HL-60 (cell line): ENCODE measurements at regions not wholly inside any gene's neighbourhood (a gene's known extent, or its start where the extent isn't known, plus 50 kb on each side); places are given as distances from the start of the nearest gene placed in this dataset.

Experiments
- DNase-seq, 2 experiments: peaks; one replicate each; pipeline ENCODE4 v3.0.0-alpha.2; 2010 to 2020; ENCODE audit warnings: low read depth in 1 of 2, low spot score in 1 of 2
- H3K27ac ChIP-seq: fragments of 250-450 bp; sonication (Bioruptor Pico); replicated peaks from 2 replicates; pipeline ENCODE4 v1.5.1; 2020; ENCODE audit warnings: mild to moderate bottlenecking, moderate library complexity
- H3K27me3 ChIP-seq: fragments of 250-450 bp; sonication (Bioruptor Pico); 2 replicates; pipeline ENCODE4 v1.5.1; 2021; ENCODE audit warnings: mild to moderate bottlenecking, moderate library complexity; ENCODE audit not compliant: insufficient read depth, poor library complexity, severe bottlenecking
- H3K4me3 ChIP-seq: replicated peaks from 2 replicates; pipeline ENCODE4 v1.5.1; 2011; ENCODE audit warnings: mild to moderate bottlenecking, control low read depth, low read length; ENCODE audit not compliant: insufficient read depth
- GABPA ChIP-seq: IDR thresholded peaks from 2 replicates; pipeline ENCODE4 v1.6.1; 2012; ENCODE audit warnings: low read depth
- POLR2AphosphoS5 ChIP-seq: IDR thresholded peaks from 2 replicates; pipeline ENCODE4 v1.6.1; 2012; ENCODE audit warnings: low read depth
- SPI1 ChIP-seq: IDR thresholded peaks from 2 replicates; pipeline ENCODE4 v1.6.1; 2012; ENCODE audit warnings: low read depth, mild to moderate bottlenecking, borderline replicate concordance
- TF ChIP-seq, protein P1 (sequence below): IDR thresholded peaks from 2 replicates; pipeline ENCODE4 v1.6.1; 2012; ENCODE audit warnings: low read depth; ENCODE audit not compliant: insufficient replicate concordance
- TF ChIP-seq, protein P2 (sequence below): IDR thresholded peaks from one replicate; pipeline ENCODE4 v1.5.1; 2011; ENCODE audit warnings: low read length, control low read depth, inconsistent platforms; ENCODE audit not compliant: insufficient read depth

DNA sequence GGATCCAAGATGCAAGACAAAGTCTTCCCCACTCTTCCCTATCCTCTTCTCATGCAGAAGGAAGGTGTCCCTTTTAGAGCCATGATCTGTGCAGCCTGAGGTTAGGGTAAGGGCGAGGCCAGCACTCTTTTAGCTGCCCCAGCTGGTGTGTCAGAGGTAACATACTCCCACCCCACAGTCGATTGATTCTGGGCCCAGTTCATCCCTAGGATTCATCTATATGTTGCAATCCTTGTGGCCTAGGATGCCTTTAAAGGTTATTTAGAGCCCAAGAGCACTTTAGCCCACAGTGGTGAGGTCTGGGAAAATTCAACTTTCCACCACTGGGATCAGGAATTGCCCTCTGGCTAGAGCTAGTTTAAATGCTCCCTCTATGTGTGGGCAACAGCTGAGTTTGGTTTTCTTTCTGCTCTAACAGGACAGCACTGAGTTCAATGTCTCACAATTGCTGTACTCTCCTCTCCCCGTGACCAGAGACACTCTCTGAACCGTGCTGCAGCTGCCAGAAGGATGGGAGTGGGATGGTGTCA is 201.3 kb upstream of the SERP2 start:
- DNase-seq, result no peak
- H3K27me3 ChIP-seq, result peaks cover 7% of the 10 kb centered on the region
- no peak overlapping the region for H3K4me3 ChIP-seq
- no peak overlapping the region for H3K27ac ChIP-seq
- TF ChIP-seq POLR2AphosphoS5, result no peak
- TF ChIP-seq, protein P1, sequence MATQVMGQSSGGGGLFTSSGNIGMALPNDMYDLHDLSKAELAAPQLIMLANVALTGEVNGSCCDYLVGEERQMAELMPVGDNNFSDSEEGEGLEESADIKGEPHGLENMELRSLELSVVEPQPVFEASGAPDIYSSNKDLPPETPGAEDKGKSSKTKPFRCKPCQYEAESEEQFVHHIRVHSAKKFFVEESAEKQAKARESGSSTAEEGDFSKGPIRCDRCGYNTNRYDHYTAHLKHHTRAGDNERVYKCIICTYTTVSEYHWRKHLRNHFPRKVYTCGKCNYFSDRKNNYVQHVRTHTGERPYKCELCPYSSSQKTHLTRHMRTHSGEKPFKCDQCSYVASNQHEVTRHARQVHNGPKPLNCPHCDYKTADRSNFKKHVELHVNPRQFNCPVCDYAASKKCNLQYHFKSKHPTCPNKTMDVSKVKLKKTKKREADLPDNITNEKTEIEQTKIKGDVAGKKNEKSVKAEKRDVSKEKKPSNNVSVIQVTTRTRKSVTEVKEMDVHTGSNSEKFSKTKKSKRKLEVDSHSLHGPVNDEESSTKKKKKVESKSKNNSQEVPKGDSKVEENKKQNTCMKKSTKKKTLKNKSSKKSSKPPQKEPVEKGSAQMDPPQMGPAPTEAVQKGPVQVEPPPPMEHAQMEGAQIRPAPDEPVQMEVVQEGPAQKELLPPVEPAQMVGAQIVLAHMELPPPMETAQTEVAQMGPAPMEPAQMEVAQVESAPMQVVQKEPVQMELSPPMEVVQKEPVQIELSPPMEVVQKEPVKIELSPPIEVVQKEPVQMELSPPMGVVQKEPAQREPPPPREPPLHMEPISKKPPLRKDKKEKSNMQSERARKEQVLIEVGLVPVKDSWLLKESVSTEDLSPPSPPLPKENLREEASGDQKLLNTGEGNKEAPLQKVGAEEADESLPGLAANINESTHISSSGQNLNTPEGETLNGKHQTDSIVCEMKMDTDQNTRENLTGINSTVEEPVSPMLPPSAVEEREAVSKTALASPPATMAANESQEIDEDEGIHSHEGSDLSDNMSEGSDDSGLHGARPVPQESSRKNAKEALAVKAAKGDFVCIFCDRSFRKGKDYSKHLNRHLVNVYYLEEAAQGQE, result no peak
- TF ChIP-seq, protein P2, sequence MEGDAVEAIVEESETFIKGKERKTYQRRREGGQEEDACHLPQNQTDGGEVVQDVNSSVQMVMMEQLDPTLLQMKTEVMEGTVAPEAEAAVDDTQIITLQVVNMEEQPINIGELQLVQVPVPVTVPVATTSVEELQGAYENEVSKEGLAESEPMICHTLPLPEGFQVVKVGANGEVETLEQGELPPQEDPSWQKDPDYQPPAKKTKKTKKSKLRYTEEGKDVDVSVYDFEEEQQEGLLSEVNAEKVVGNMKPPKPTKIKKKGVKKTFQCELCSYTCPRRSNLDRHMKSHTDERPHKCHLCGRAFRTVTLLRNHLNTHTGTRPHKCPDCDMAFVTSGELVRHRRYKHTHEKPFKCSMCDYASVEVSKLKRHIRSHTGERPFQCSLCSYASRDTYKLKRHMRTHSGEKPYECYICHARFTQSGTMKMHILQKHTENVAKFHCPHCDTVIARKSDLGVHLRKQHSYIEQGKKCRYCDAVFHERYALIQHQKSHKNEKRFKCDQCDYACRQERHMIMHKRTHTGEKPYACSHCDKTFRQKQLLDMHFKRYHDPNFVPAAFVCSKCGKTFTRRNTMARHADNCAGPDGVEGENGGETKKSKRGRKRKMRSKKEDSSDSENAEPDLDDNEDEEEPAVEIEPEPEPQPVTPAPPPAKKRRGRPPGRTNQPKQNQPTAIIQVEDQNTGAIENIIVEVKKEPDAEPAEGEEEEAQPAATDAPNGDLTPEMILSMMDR, result no peak

DNA sequence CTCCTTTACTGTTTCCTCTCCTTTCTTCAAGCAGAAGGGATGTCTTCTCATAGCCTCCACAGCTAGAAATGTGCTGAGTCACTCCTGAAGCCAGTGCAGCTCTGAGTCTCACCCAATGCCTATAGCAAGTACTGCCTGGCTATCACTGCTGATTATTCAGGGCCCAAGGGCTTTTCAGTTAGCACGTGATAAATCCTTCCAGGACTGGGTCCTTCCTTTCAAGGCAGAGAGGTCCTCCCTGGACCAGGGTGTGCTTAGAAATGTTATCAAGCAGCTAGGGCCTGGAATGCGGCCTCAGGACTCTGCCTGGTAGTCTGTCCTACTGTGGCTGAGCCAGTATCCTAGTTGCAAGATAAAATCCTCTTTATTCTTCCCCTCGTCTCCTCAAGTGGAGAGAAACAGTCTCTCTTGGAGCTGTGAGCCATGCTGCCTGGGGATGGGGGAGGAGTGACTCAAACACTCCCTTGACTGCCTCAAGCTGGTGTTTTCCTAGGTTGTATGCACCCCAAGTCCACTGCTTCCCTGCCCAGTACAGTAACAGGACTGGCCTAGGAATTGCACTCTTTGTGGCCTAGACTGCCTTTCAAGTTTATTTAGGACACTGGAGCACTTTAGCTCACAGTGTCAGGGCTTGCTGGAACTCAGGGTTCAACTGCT is 198.7 kb upstream of the SERP2 start:
- no peak overlapping the region for H3K4me3 ChIP-seq
- TF ChIP-seq SPI1 (no peak), GABPA (no peak), POLR2AphosphoS5 (no peak)
- TF ChIP-seq, protein P1, result no peak
- TF ChIP-seq, protein P2, result no peak
- H3K27me3 ChIP-seq, result peaks cover 5% of the 10 kb centered on the region
- peak in 1 of 2 experiments; percentile 37 for DNase-seq
- H3K27ac ChIP-seq, result no peak overlapping the region

DNA sequence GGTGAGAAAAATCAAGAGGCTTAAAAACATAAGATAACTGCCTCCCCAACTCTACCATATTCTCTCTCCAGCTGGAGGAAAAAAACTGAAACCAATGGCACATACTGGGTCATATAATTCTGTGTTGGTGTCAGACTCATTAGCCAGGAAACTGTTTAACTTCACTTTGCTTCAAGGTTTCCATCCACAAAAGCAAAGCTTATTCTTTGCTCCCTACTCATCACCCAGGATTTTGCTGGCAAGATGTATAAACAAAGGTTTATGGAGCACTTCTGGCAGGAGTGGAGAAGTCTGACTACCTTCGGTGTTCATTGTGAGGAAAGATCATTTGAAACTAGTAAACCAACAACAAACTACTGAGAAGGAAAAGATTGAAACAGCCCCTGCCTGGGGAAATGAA is 197.5 kb upstream of the SERP2 start:
- Histone ChIP-seq H3K27ac (no peak overlapping the region), H3K27me3 (peaks cover 5% of the 10 kb centered on the region), H3K4me3 (no peak overlapping the region)
- TF ChIP-seq, protein P2, result no peak
- TF ChIP-seq POLR2AphosphoS5 (no peak), SPI1 (no peak), GABPA (no peak)
- TF ChIP-seq, protein P1, result no peak
- DNase-seq, result no peak
